Gastroesophageal sphincter (tissue), 4 donors: ENCODE measurements at regions not wholly inside any gene's neighbourhood (a gene's known extent, or its start where the extent isn't known, plus 50 kb on each side); places are given as distances from the start of the nearest gene placed in this dataset.

ENCODE experiments used
- ATAC-seq: fragments of 150-250 bp; one replicate; pipeline ENCODE4 v1.9.1; 2016; ENCODE audit warnings: mild to moderate bottlenecking, moderate library complexity
- H3K27ac ChIP-seq, 4 donors: fragments of 200-600 bp; sonication (generic) in 3 of 4; 1 replicate in 3 of 4; 2 replicates in 1 of 4; pipeline ENCODE4 v1.5.1; 2016 to 2019
- H3K27me3 ChIP-seq: fragments of 200-600 bp; sonication (generic); one replicate; pipeline ENCODE4 v1.5.1; 2019
- H3K36me3 ChIP-seq, 2 donors: fragments of 200-600 bp; sonication (generic); one replicate each; pipeline ENCODE4 v1.5.1; 2019; ENCODE audit warnings: control low read depth in 1 of 2
- H3K4me1 ChIP-seq, 3 donors: fragments of 200-600 bp; sonication (generic); 1 replicate in 2 of 3; 2 replicates in 1 of 3; pipeline ENCODE4 v1.5.1; 2016 to 2019; ENCODE audit warnings: control low read depth in 2 of 3
- H3K4me3 ChIP-seq, 2 donors: fragments of 200-600 bp; sonication (generic); one replicate each; pipeline ENCODE4 v1.5.1; 2019; ENCODE audit warnings: mild to moderate bottlenecking in 1 of 2, moderate library complexity in 1 of 2
- H3K9me3 ChIP-seq, 3 donors: fragments of 200-600 bp; sonication (generic); one replicate each; pipeline ENCODE4 v1.5.1; 2017 to 2019; ENCODE audit warnings: control low read depth in 2 of 3
- CTCF ChIP-seq, 4 experiments: fragments of 200-600 bp in 2 of 4; fragments of 450-650 bp in 2 of 4; sonication (generic) in 1 of 4; IDR thresholded peaks; one replicate each; pipeline ENCODE4 v1.5.1; 2017 to 2019; ENCODE audit warnings: antibody characterized with exemption in 4 of 4, mild to moderate bottlenecking in 2 of 4, moderate library complexity in 2 of 4
- EP300 ChIP-seq: sonication (generic); formaldehyde crosslinking; IDR thresholded peaks from one replicate; pipeline ENCODE4 v1.6.1; 2017; ENCODE audit warnings: antibody characterized with exemption, mild to moderate bottlenecking
- POLR2A ChIP-seq, 2 donors: fragments of 450-650 bp; IDR thresholded peaks; one replicate each; pipeline ENCODE4 v1.6.1; 2017; ENCODE audit warnings: antibody characterized with exemption in 2 of 2, mild to moderate bottlenecking in 2 of 2, moderate library complexity in 1 of 2
- POLR2AphosphoS5 ChIP-seq: sonication (generic); formaldehyde crosslinking; IDR thresholded peaks from one replicate; pipeline ENCODE4 v1.6.1; 2017; ENCODE audit warnings: antibody characterized with exemption
- WGBS, 2 donors: methylation state at CpG; one replicate each; pipeline ENCODE4 v1.1.5; 2018; ENCODE audit warnings: low coverage in 1 of 2; 5-methylcytosine and 5-hydroxymethylcytosine counted together

GRCh38 chr10:117875793-117876192 lies 170.9 kb downstream of the RAB11FIP2 start:
- no peaks in the 10 kb centered on the region for H3K4me1 ChIP-seq
- TF ChIP-seq POLR2AphosphoS5 (no peak), CTCF (IDR thresholded peaks at IDR 0.05) (no peak), EP300 (no peak), POLR2A (IDR thresholded peaks at IDR 0.05) (no peak)
- H3K36me3 ChIP-seq: no peaks in the 10 kb centered on the region
- H3K9me3 ChIP-seq: no peaks in the 10 kb centered on the region
- no peak overlapping the region for H3K4me3 ChIP-seq
- ATAC-seq: no peak
- WGBS, 2 donors: 63 to 84% methylated on average over 2 of the region's 2 CpGs
- H3K27me3 ChIP-seq: peaks cover 19% of the 10 kb centered on the region
- H3K27ac ChIP-seq: no peak overlapping the region

GRCh38 chr10:117876210-117876609 lies 170.5 kb downstream of the RAB11FIP2 start:
- H3K4me1 ChIP-seq: no peaks in the 10 kb centered on the region
- peaks cover 15% of the 10 kb centered on the region for H3K27me3 ChIP-seq
- no peaks in the 10 kb centered on the region for H3K36me3 ChIP-seq
- TF ChIP-seq POLR2AphosphoS5: no peak
- TF ChIP-seq EP300: no peak
- TF ChIP-seq POLR2A (IDR thresholded peaks at IDR 0.05): no peak
- TF ChIP-seq CTCF (IDR thresholded peaks at IDR 0.05): no peak
- no peak for ATAC-seq
- no peaks in the 10 kb centered on the region for H3K9me3 ChIP-seq
- no peak overlapping the region for H3K27ac ChIP-seq
- 53 to 75% methylated on average over 1 to 2 of the region's 2 CpGs for WGBS, 2 donors
- no peak overlapping the region for H3K4me3 ChIP-seq

- no peak for ATAC-seq
- TF ChIP-seq POLR2A (IDR thresholded peaks at IDR 0.05) (no peak), EP300 (no peak), CTCF (IDR thresholded peaks at IDR 0.05) (no peak), POLR2AphosphoS5 (no peak)
- no peaks in the 10 kb centered on the region for H3K4me1 ChIP-seq
- H3K27ac ChIP-seq: no peak overlapping the region
- peaks cover 23% of the 10 kb centered on the region for H3K27me3 ChIP-seq
- WGBS, 2 donors: 64 to 88% methylated on average over 5 of the region's 5 CpGs
- no peaks in the 10 kb centered on the region for H3K9me3 ChIP-seq
- H3K36me3 ChIP-seq: no peaks in the 10 kb centered on the region
- H3K4me3 ChIP-seq: no peak overlapping the region
Measured at GRCh38 chr10:117878626-117879025, 168.1 kb downstream of the RAB11FIP2 start.

- TF ChIP-seq CTCF (IDR thresholded peaks at IDR 0.05): no peak
- no peak for TF ChIP-seq POLR2A (IDR thresholded peaks at IDR 0.05)
- no peak for TF ChIP-seq EP300
- no peak for TF ChIP-seq POLR2AphosphoS5
- 51 to 67% methylated on average over 2 to 3 of the region's 4 CpGs for WGBS, 2 donors
- Histone ChIP-seq H3K27ac (no peak overlapping the region), H3K4me1 (no peaks in the 10 kb centered on the region), H3K27me3 (peaks cover 24% of the 10 kb centered on the region), H3K9me3 (no peaks in the 10 kb centered on the region), H3K36me3 (no peaks in the 10 kb centered on the region), H3K4me3 (no peak overlapping the region)
- ATAC-seq: no peak
Measured at GRCh38 chr10:117884093-117884492, 162.6 kb downstream of the RAB11FIP2 start.

- H3K9me3 ChIP-seq: no peaks in the 10 kb centered on the region
- H3K4me1 ChIP-seq: no peaks in the 10 kb centered on the region
- TF ChIP-seq POLR2A (IDR thresholded peaks at IDR 0.05) (no peak), EP300 (no peak), POLR2AphosphoS5 (no peak), CTCF (IDR thresholded peaks at IDR 0.05) (no peak)
- 36 to 78% methylated on average over 1 to 5 of the region's 6 CpGs for WGBS, 2 donors
- no peak overlapping the region for H3K4me3 ChIP-seq
- H3K27me3 ChIP-seq: peaks cover 20% of the 10 kb centered on the region
- no peak for ATAC-seq
- H3K36me3 ChIP-seq: no peaks in the 10 kb centered on the region
- H3K27ac ChIP-seq: no peak overlapping the region
Measured at GRCh38 chr10:117884592-117884991, 162.1 kb downstream of the RAB11FIP2 start.
